ENCODE measurements at regions not wholly inside any gene's neighbourhood (a gene's known extent, or its start where the extent isn't known, plus 50 kb on each side); places are given as distances from the start of the nearest gene placed in this dataset.
"Not testable (repeated sequence)": the region's sequence is repeated elsewhere in the genome, so short reads cannot be mapped to it uniquely, and the experiment has no call there.

DNA sequence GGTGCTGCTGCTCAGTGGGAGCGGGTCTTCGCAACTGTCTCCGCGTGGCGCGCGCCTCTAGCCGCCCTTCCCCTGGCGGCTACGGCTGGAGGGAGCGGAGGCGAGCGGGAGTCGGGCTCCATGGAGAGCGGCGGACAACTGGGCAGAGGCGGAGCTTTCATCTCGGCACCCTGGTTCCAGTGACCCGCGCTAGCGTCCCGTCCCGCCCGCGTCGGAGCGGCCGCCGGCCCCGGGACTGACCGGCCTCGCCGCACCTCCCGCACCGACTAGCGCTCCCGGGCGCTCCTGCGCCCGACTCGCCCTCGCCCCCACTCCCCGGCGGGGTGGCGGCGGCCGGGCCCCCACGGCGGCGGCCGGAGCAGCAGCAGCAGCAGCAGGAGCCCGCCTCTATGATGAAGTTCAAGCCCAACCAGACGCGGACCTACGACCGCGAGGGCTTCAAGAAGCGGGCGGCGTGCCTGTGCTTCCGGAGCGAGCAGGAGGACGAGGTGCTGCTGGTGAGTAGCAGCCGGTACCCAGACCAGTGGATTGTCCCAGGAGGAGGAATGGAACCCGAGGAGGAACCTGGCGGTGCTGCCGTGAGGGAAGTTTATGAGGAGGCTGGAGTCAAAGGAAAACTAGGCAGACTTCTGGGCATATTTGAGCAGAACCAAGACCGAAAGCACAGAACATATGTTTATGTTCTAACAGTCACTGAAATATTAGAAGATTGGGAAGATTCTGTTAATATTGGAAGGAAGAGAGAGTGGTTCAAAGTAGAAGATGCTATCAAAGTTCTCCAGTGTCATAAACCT, 69.2 kb upstream of the NOTCH2NLA start:
- not testable (repeated sequence) for H3K27me3 ChIP-seq (ENCODE audit: insufficient read depth); H3K36me3 Mint-ChIP-seq (ENCODE audit: low read depth)

DNA sequence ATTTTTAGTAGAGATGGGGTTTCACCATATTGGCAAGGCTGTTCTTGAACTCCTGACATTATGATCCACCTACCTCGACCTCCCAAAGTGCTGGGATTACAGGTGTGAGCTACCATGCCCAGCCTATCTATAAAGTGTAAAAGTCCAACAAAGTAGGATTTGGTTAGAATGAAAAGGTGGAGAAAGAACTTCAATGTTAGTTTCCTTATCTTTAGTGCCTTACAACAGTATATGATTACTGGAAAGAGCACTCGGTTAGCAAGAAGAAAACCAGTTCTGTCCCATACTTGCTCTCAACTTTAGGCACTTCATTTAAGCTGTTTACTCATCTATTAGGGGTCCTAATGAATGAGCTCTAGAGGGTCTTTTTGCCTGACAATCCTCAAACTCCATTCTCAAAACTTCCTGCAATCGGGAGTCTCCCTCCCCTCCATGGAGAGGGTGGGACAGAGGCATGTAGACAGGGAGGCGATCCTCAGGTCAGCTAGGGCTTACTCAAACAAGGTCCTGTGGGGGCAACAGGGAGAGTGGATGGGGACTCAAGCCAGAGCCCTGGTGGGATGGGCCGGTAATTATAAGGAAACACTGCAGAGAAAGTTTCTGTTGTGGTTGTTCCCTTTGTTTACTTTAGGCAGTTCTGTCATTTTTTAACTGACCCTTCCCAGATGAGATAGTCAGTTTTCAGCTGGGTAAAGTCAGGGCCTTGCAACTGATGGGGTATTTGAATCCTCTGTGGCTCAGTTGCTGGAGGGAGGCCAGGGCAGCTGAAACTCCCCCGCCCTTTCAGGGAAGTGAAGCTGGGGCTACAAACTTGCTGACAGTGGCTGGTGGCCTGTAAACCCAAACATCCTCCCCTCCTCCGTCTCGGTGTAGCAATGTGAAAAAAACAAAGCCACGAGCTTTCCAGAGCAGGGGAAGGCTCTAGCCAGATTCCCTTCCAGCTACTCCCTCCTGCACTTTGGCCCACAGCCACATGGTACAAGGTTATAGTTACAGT, 64.4 kb upstream of the NOTCH2NLA start:
- H3K36me3 Mint-ChIP-seq (ENCODE audit: low read depth); H3K36me3 ChIP-seq (ENCODE audit: insufficient read depth); H3K4me3 ChIP-seq; H4K20me1 ChIP-seq (replicated peaks; ENCODE audit: insufficient read depth); H3K27me3 Mint-ChIP-seq (ENCODE audit: insufficient read depth, low read depth, poor library complexity); H3K79me2 ChIP-seq (replicated peaks; ENCODE audit: insufficient read depth); DNase-seq (ENCODE audit: low spot score); H3K4me1 ChIP-seq (ENCODE audit: insufficient read depth); H3K27ac ChIP-seq (ENCODE audit: low read depth); H3K4me3 Mint-ChIP-seq; H3K9me2 ChIP-seq (ENCODE audit: insufficient read depth); H2AFZ ChIP-seq; H3K4me1 Mint-ChIP-seq; H3K27me3 ChIP-seq (ENCODE audit: insufficient read depth); H3K9me3 Mint-ChIP-seq; H3F3A ChIP-seq (replicated peaks; ENCODE audit: low read depth); H3K27ac Mint-ChIP-seq; H3K4me2 ChIP-seq: not testable (repeated sequence)
- ATAC-seq: peak; percentile 15

More for the DNA sequence above, 69.2 kb upstream of the NOTCH2NLA start:
- not testable (repeated sequence) for DNase-seq (ENCODE audit: low spot score); H3K27me3 Mint-ChIP-seq (ENCODE audit: insufficient read depth, low read depth, poor library complexity); H4K20me1 ChIP-seq (replicated peaks; ENCODE audit: insufficient read depth); H3K9me3 Mint-ChIP-seq; H3F3A ChIP-seq (replicated peaks; ENCODE audit: low read depth); H3K4me1 ChIP-seq (ENCODE audit: insufficient read depth); H3K36me3 ChIP-seq (ENCODE audit: insufficient read depth); H3K27ac Mint-ChIP-seq; H2AFZ ChIP-seq; H3K4me3 ChIP-seq; H3K4me2 ChIP-seq; H3K27ac ChIP-seq (ENCODE audit: low read depth); H3K79me2 ChIP-seq (replicated peaks; ENCODE audit: insufficient read depth); H3K4me3 Mint-ChIP-seq; H3K9me2 ChIP-seq (ENCODE audit: insufficient read depth); H3K4me1 Mint-ChIP-seq
- peak; percentile 75 for ATAC-seq

DNA sequence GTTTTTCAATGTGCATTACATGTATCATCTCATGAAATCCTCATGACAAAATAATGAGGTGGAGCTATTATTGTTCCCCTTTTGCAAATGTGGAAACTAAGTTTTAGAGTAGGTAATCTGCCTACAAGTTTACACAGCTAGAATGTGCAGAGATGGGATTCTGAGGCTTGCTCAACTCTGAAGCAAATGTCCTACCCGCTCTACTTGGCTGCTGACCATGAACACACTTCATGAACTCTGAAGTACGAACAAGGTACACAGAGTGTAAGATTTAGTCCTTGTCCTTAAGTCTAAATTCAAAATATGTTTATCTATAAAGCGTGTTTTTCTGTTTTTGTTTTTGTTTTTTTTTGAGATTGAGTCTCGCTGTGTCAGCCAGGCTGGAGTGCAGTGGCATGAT, 63.6 kb upstream of the NOTCH2NLA start:
- not testable (repeated sequence) for H3K4me3 Mint-ChIP-seq; H4K20me1 ChIP-seq (replicated peaks; ENCODE audit: insufficient read depth); H3K36me3 ChIP-seq (ENCODE audit: insufficient read depth); H3K4me3 ChIP-seq; H3K27ac Mint-ChIP-seq; ATAC-seq; H3K4me1 ChIP-seq (ENCODE audit: insufficient read depth); H3F3A ChIP-seq (replicated peaks; ENCODE audit: low read depth); H3K36me3 Mint-ChIP-seq (ENCODE audit: low read depth); DNase-seq (ENCODE audit: low spot score); H3K27me3 ChIP-seq (ENCODE audit: insufficient read depth); H3K4me2 ChIP-seq; H3K27ac ChIP-seq (ENCODE audit: low read depth); H3K79me2 ChIP-seq (replicated peaks; ENCODE audit: insufficient read depth); H3K9me3 Mint-ChIP-seq; H3K4me1 Mint-ChIP-seq; H3K27me3 Mint-ChIP-seq (ENCODE audit: insufficient read depth, low read depth, poor library complexity); H2AFZ ChIP-seq; H3K9me2 ChIP-seq (ENCODE audit: insufficient read depth)

DNA sequence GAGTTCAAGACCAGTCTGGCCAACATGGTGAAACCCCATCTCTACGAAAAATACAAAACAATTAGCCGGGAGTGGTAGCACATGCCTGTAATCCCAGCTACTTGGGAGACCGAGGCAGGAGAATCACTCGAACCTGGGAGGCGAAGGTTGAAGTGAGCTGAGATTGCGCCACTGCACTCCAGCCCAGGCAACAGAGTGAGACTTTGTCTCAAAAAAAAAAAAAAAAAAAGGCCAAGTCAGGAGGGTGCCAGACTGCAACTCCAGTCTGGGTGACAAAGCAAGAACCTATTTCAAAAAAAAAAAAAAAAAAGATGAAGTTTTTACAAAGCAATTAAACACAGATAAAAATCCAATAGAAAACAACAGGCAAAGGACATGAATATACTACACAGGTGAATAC, 59.1 kb upstream of the NOTCH2NLA start:
- H3K36me3 ChIP-seq (ENCODE audit: insufficient read depth); H3K27me3 ChIP-seq (ENCODE audit: insufficient read depth); H3K4me3 Mint-ChIP-seq; H3K4me3 ChIP-seq; H3K9me2 ChIP-seq (ENCODE audit: insufficient read depth); H3K27me3 Mint-ChIP-seq (ENCODE audit: insufficient read depth, low read depth, poor library complexity); H3K27ac Mint-ChIP-seq; ATAC-seq; H3K4me1 Mint-ChIP-seq; H3K9me3 Mint-ChIP-seq; H3K36me3 Mint-ChIP-seq (ENCODE audit: low read depth); H3K4me1 ChIP-seq (ENCODE audit: insufficient read depth); H3K4me2 ChIP-seq; H3F3A ChIP-seq (replicated peaks; ENCODE audit: low read depth); H4K20me1 ChIP-seq (replicated peaks; ENCODE audit: insufficient read depth); H2AFZ ChIP-seq; DNase-seq (ENCODE audit: low spot score); H3K27ac ChIP-seq (ENCODE audit: low read depth); H3K79me2 ChIP-seq (replicated peaks; ENCODE audit: insufficient read depth): not testable (repeated sequence)

DNA sequence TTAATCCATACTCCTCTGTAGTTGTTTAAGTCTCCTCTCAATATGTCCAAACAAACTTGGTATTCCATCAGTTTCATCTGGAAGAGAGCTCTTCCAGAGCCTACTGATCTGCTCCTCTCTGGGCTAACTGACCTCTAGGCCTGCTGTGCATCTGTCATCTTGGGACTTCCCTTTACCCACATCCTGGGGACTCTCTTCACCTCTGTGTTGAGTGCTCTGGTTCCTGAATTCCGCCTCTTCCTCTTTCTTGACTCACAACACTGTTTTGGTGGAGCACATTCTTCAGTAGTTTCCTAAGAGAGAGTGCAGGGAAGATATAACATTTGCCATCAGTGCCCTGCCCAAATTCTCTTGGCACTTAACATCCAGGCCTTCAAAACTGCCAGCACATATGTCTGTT, 55.9 kb upstream of the NOTCH2NLA start:
- not testable (repeated sequence) for H3K27ac Mint-ChIP-seq; H4K20me1 ChIP-seq (replicated peaks; ENCODE audit: insufficient read depth); H3K9me3 Mint-ChIP-seq; H3K9me2 ChIP-seq (ENCODE audit: insufficient read depth); H3F3A ChIP-seq (replicated peaks; ENCODE audit: low read depth); H3K4me1 Mint-ChIP-seq; H3K4me3 Mint-ChIP-seq; ATAC-seq; H3K36me3 ChIP-seq (ENCODE audit: insufficient read depth); H3K79me2 ChIP-seq (replicated peaks; ENCODE audit: insufficient read depth); DNase-seq (ENCODE audit: low spot score); H3K27me3 Mint-ChIP-seq (ENCODE audit: insufficient read depth, low read depth, poor library complexity); H3K4me2 ChIP-seq; H3K27ac ChIP-seq (ENCODE audit: low read depth); H3K4me3 ChIP-seq; H3K4me1 ChIP-seq (ENCODE audit: insufficient read depth); H2AFZ ChIP-seq; H3K36me3 Mint-ChIP-seq (ENCODE audit: low read depth); H3K27me3 ChIP-seq (ENCODE audit: insufficient read depth)

DNA sequence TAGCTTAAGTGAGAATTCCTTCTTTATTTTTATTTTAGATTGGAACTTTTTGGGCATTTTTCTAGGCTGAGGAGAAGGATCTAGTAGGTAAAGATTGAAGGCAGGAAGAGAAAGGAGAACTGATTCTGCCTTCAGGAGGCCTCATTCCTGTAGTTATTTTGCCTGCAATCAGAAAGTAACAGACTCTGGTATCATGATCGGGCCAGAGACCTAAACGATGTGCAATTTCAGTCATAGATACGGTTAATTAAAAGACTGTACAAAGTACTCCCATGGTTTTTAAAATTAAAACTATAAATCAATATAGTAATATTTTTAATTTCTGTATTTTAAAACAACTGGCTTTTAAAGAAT, 54.7 kb upstream of the NOTCH2NLA start:
- not testable (repeated sequence) for H3K27ac ChIP-seq (ENCODE audit: low read depth); H3K27me3 ChIP-seq (ENCODE audit: insufficient read depth); H2AFZ ChIP-seq; DNase-seq (ENCODE audit: low spot score); H3K36me3 Mint-ChIP-seq (ENCODE audit: low read depth); H3K4me1 Mint-ChIP-seq; ATAC-seq; H3K9me2 ChIP-seq (ENCODE audit: insufficient read depth); H3K27ac Mint-ChIP-seq; H3K4me1 ChIP-seq (ENCODE audit: insufficient read depth); H3K4me3 Mint-ChIP-seq; H4K20me1 ChIP-seq (replicated peaks; ENCODE audit: insufficient read depth); H3F3A ChIP-seq (replicated peaks; ENCODE audit: low read depth); H3K4me2 ChIP-seq; H3K79me2 ChIP-seq (replicated peaks; ENCODE audit: insufficient read depth); H3K4me3 ChIP-seq; H3K27me3 Mint-ChIP-seq (ENCODE audit: insufficient read depth, low read depth, poor library complexity); H3K9me3 Mint-ChIP-seq; H3K36me3 ChIP-seq (ENCODE audit: insufficient read depth)
